GM19468 (cell line): ENCODE measurements at regions not wholly inside any gene's neighbourhood (a gene's known extent, or its start where the extent isn't known, plus 50 kb on each side); places are given as distances from the start of the nearest gene placed in this dataset.

ENCODE experiments used
- ATAC-seq: cut with Tn5 transposase; IDR thresholded peaks from one replicate; pipeline ENCODE4 v1.9.1; 2021; ENCODE audit warnings: mild to moderate bottlenecking, moderate library complexity, moderate number of reproducible peaks; ENCODE audit not compliant: unreplicated experiment; ENCODE audit errors: extremely low read depth

DNA sequence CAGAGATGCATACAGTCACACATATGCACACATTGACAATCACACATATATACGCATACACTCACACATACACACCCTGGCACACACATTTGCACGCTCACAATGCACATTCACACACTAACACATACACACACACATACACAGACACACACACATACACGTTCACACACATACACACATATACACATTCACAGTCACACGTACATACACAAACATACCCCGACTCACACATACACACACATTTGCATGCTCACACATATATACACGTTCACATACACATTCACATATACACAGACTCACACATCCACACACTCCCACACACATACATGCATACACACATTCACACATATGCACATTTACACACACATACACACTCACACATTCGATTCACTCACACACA, 366.8 kb upstream of the ID4 start:
- ATAC-seq, result no peak

DNA sequence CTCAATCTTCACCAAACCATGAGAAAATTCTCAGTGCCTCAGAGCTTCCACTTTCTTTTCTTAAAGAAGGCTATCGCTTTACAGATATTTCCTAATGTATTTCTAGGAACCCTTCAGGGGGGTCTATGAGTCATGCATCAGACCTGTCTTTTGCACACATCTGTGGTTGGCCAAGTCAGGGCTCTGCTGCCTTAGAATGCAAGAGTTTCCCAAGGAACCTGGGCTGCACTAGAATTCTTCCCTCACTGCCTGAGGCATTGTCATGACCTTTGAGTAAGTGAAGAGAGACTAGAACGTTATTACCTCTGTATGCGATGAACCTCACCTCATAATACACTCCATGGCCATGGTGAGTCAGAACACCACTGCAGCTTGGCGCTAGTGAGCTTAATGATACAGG, 365.0 kb upstream of the ID4 start:
- no peak for ATAC-seq

DNA sequence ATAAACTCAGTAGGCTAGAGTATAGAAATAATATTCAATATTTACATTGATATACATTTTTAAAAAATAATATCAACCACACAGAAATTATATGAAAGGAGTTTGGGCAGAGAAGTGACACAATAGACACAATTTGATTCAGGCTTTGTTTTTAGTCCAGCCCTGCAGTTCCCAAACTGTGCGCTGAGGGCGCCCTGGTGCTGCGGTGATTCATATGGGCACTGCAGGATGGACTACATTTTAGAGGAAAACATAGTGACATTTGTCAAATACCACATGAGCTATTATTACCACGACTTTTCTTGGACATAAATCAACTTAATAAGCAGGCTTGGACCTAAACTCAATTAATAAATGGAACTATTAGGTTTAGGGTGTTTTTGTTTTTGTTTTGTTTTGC, 364.3 kb upstream of the ID4 start:
- no peak for ATAC-seq

DNA sequence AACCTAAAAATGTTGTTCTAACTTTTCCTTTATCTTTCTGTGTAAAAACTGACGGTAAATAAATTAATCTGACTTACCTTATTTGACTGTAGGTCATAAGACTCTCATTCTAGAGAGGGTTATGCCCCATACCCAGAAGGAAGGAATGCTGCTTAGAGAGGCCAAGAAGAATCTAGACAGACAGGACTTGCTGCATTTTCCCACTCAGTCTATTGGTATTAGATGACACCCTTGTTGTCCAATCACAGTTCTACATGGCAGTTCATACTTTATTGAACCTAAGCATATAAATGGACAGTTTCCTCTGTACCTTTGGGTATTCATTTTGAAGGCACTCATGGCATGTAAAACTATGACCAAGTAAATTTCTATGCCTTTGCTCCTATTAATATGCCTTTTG, 359.6 kb upstream of the ID4 start:
- ATAC-seq, result no peak

DNA sequence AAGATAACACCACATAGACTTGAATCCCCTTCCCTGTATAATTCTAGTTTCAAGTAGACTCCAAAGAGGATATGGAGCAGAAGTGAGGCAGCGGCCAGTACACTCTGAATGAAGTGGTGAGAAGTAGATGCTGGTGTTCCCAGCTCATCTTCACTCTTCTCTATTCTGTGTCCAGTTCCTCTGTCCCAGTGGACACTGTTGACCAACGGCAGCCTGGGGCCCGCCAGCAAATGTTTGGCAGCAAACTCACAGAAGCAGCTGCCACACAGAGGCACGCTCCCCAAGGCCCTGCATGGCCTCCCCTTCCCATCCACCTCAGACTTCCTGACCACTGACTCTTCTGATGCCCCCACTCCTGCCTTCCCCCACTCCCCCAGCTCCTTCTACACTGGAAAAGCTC, 358.9 kb upstream of the ID4 start:
- ATAC-seq, result no peak

- no peak for ATAC-seq
Observed at GRCh38 chr6:19478992-19479391, 358.2 kb upstream of the ID4 start.

DNA sequence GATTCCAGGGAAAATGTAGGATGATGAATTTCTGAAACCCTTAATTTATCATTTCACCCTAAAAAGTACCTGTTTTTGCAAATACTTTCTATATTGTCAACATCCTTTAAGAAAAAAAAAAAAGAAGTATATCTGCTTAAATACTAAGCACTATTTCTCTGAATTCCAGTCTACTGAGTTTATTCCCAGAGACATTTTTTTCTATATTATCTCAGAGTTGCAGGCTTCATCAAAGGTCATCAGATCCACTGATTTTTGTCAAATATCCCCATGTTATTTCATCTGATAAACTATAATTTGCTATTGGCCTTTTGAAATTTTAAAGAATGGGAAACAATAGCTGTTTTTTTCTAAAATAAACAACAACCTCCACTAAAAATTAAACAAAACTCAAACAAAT, 357.6 kb upstream of the ID4 start:
- no peak for ATAC-seq

DNA sequence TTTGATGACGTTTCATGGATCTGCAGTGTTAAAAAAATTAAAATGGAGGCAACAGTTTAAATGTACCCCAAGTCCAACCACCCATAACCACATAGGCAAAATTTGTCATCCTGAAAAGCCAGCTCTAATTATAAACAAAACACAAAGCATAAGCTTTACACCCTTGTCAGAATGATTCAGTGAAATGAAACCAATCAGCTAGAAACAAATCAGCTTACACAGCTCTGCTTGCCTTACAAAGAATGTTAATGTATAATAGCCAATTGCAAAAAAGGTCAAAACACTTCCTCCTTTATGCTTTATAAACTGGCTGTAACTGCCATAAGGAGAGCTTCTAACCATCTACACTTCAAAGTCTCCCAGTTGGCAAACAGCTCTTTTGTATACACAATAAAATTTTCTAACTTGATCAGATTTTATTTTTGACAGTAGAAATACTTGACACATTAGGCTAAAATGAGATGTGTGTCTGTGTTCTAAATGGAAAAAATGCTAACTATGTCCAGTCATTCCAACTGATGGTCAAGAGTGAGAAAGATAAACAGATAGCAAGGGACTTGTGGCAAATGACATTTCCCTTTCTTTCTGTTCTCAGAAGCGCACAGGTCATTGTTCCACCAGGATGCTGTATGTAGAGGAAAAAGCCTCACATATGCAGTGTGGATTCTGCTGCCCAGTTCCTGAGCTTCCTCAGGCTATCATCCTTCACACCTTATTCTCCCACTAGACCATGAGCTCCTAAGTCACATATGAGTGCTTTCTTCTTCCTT, 344.3 kb upstream of the ID4 start:
- no peak for ATAC-seq

GRCh38 chr6:19501737-19502245, 335.4 kb upstream of the ID4 start:
- ATAC-seq, result no peak

DNA sequence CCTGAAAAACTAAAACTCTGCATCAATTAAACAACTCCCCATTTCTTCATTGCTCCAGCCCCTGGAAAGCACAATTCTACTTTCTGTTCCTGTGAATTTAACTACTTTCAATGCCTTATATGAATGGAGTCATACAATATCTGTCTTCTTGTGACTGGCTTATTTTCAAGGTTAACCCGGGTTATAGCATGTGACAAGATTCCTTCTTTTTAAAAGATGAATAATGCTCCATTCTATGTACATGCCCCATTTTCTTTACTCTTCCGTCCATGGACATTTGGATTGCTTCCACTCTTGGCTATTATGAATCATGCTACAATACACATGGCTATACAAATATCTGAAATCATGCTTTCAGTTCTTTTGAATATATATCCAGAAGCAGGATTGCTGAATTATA, 334.9 kb upstream of the ID4 start:
- no peak for ATAC-seq

DNA sequence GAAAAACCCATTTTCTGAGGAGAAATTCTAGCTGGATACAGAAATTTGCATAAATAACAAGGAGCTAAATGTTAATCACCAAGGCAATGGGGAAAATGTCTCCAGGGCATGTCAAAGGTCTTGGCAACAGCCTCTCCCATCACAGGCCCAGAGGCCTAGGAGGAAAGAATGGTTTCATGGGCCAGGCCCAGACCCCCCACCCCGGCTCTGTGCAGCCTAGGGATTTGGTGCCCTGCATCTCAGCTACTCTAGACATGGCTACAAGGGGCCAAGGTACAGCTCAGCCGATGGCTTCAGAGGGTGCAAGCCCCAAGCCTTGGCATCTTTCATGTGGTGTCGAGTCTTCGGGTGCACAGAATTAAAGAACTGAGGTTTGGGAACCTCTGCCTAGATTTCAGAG, 321.2 kb upstream of the ID4 start:
- no peak for ATAC-seq

GRCh38 chr6:19519941-19520340, 317.2 kb upstream of the ID4 start:
- ATAC-seq, result no peak

GRCh38 chr6:19524366-19525186, 312.6 kb upstream of the ID4 start:
- ATAC-seq, result no peak

GRCh38 chr6:19525673-19526072, 311.5 kb upstream of the ID4 start:
- ATAC-seq, result no peak

GRCh38 chr6:19530188-19530587, 307.0 kb upstream of the ID4 start:
- no peak for ATAC-seq

DNA sequence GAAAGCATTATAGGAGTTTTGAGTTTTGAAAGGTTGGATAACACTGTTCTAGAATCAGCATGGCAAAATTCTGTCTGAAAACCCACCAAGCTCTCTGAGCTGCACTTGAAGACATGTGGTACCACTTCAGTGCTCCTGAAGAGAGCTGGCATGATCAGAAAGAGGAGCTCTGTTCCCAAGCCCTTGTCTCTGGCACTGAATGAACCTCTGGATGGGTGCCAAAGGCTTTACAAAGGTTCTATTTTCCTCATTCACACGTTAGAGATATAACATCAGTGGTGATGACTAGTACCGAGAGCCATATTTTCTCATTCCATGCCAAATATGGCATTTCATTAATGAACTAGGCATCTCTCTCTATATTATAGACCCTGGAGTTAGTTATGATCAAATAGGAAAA, 301.8 kb upstream of the ID4 start:
- ATAC-seq, result no peak

- no peak for ATAC-seq
Observed at GRCh38 chr6:19536838-19537237, 300.3 kb upstream of the ID4 start.

DNA sequence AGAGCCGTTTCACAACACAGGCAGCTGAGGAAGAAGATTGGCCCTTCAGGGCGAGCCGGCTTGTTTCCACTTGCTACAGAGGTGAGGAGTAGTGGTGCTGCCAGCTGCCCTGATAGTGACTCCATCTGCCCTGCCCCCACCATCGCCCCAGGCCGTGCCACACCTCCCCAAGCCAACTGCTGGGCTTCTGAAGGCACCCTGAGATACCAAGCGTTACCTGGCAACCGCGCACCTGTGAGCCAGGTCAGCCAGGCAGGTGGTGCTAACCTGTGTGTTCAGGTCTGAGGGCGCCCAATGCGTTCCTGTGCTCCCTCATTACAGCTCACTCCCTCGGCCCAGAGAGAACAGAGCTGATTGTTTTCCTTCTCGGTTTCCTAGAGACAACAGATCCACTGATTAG, 299.1 kb upstream of the ID4 start:
- ATAC-seq, result no peak

- no peak for ATAC-seq
Observed at GRCh38 chr6:19547507-19547906, 289.7 kb upstream of the ID4 start.

- ATAC-seq, result no peak
Observed at GRCh38 chr6:19549109-19549508, 288.1 kb upstream of the ID4 start.

DNA sequence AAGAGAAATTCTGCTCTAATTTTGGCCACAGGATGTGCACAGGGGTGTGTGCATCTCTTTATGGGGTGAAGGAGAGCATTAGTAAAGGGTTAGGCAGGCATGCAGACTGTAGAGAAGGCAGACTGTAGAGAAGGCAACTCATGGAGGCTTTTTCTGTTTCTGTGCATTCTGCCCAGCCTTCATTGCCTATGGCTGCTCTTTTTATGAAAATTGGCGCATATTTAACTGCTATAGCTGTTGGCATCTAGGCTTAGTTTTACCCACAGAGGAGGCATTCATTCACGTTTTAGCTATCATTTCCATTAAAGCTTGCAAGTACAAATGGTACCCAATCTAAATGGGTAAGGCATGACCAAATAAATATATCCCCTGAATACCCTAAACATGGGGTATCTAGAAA, 286.8 kb upstream of the ID4 start:
- ATAC-seq, result no peak

DNA sequence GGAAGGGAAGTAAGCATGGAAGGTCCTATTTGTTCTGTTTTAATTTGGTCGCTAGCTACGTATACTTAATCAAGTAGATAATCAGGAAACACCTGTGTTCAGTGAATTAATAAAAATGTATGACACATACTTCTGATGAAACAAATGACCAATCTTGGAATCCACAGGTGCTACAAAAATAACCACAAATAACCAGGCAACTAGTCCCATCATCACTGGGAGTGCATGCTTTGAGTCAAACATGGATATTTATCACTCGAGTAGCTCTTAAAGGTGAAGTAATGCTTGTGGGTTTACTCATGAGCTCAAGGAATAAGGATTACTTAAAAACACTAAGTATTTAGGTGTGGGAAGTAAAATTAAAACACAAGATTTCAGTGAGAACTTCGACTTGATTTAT, 285.6 kb upstream of the ID4 start:
- no peak for ATAC-seq
